ENCODE measurements at regions not wholly inside any gene's neighbourhood (a gene's known extent, or its start where the extent isn't known, plus 50 kb on each side); places are given as distances from the start of the nearest gene placed in this dataset.
A peak's percentile ranks its signal among the peaks of the same experiment; 100 is the strongest.

DNA sequence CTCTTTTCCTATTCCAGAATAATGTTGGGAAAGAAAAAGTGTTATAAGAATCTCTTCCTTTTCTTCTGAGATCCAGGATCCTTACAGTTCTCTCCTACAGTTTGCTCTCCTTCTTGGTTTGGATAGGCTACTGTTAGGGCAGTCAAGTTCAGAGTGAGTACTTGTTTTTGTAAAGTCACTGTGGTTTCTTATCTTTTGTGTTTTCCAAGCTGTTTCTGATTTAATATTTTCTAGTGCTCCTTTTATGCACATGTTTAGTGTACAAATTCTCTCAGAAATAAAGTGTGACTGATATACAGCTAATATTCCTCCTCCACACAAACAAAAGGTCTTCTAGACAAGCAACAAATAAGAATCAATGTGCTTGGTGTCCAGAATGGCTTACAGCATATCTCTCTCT lies 107.7 kb downstream of the BACH1 start:
- Histone ChIP-seq H3K27me3 (ENCODE audit: control insufficient read depth in 2 of 2, insufficient read depth in 2 of 2, low read length in 2 of 2) (no peaks in the 10 kb centered on the region), H3K9me1 (ENCODE audit: control insufficient read depth, insufficient read depth, low read length) (no peaks in the 10 kb centered on the region), H3K9ac (ENCODE audit: insufficient read depth in 1 of 2, low read depth in 2 of 2, low read length in 2 of 2) (no peak overlapping the region), H3K79me2 (ENCODE audit: control insufficient read depth, insufficient read depth, low read length) (no peaks in the 10 kb centered on the region), H3K36me3 (ENCODE audit: control insufficient read depth, insufficient read depth, low read length) (no peaks in the 10 kb centered on the region), H2AFZ (ENCODE audit: low read depth, low read length) (no peak overlapping the region), H3K4me2 (ENCODE audit: insufficient read depth, low read length) (no peak overlapping the region), H4K20me1 (replicated peaks; ENCODE audit: control insufficient read depth, insufficient read depth, low read length) (no peaks in the 10 kb centered on the region), H3K4me1 (replicated peaks in 1 of 2; ENCODE audit: control insufficient read depth in 2 of 2, insufficient read depth in 2 of 2, low read length in 2 of 2) (peaks cover 3 to 5% of the 10 kb centered on the region in 2 experiments; a peak in 4 of 5 replicates), H3K9me3 (replicated peaks; ENCODE audit: control insufficient read depth, insufficient read depth, low read depth, low read length) (no peaks in the 10 kb centered on the region), H3K4me3 (no peak overlapping the region), H3K27ac (ENCODE audit: extremely low read depth, low read depth, low read length) (no peak overlapping the region)
- 0 out of 3 replicates have a peak, but pooled peaks have one; percentile 45 for ATAC-seq
- BruUV-seq (replicated peaks) = no TSS peak
- FAIRE-seq = peak; percentile 56
- in situ Hi-C loops (cut with MboI) = no loop called here
- POLR2A ChIA-PET = no interaction called here
- intact Hi-C loops (cut with micrococcal nuclease) = no loop called here
- CTCF ChIA-PET (ENCODE audit: low intra/inter-chr PET ratio) = no interaction called here
- DNase-seq (ENCODE audit: extremely low read depth in 1 of 4, low spot score in 3 of 4) = peak in 1 of 4 experiments; percentile 4
- TF ChIP-seq IRF2 (CRISPR knock-in tag; IDR thresholded peaks at IDR 0.05) (no peak), ZNF75A (CRISPR knock-in tag; IDR thresholded peaks at IDR 0.05) (no peak), PCBP1 (IDR thresholded peaks at IDR 0.05; ENCODE audit: low read depth, low read length, poor library complexity, severe bottlenecking) (no peak), ETS2 (tag; IDR thresholded peaks at IDR 0.05; ENCODE audit: borderline replicate concordance, poor library complexity, severe bottlenecking) (no peak), ETV6 (IDR thresholded peaks at IDR 0.05; ENCODE audit: borderline replicate concordance in 1 of 2, low read depth in 2 of 2, low read length in 1 of 2) (no peak), ETV6 (CRISPR knock-in tag; IDR thresholded peaks at IDR 0.05; ENCODE audit: borderline replicate concordance) (no peak), ZNF561 (CRISPR knock-in tag; conservative IDR thresholded peaks at IDR 0.05) (no peak), SIRT6 (IDR thresholded peaks at IDR 0.05; ENCODE audit: low read depth, low read length) (no peak), BHLHE40 (IDR thresholded peaks at IDR 0.05; ENCODE audit: low read length) (no peak), TGIF2 (CRISPR knock-in tag; IDR thresholded peaks at IDR 0.05) (no peak), DPF2 (IDR thresholded peaks at IDR 0.05) (peak; percentile 48; the same call in 1 of the 2 replicates), GTF2A2 (tag; IDR thresholded peaks at IDR 0.05) (no peak), TEAD1 (CRISPR knock-in tag; IDR thresholded peaks at IDR 0.05) (0 out of 4 replicates have a peak, but pooled peaks of 1 of the 2 experiments have one; percentile 11), KLF16 (IDR thresholded peaks at IDR 0.05) (no peak), SMARCE1 (IDR thresholded peaks at IDR 0.05) (peak; percentile 60; the same call in 1 of the 2 replicates), RBM22 (IDR thresholded peaks at IDR 0.05; ENCODE audit: low read depth, low read length, poor library complexity, severe bottlenecking) (no peak), ETV5 (CRISPR knock-in tag; IDR thresholded peaks at IDR 0.05; ENCODE audit: low read depth) (no peak)
- TF ChIP-seq, protein P1, sequence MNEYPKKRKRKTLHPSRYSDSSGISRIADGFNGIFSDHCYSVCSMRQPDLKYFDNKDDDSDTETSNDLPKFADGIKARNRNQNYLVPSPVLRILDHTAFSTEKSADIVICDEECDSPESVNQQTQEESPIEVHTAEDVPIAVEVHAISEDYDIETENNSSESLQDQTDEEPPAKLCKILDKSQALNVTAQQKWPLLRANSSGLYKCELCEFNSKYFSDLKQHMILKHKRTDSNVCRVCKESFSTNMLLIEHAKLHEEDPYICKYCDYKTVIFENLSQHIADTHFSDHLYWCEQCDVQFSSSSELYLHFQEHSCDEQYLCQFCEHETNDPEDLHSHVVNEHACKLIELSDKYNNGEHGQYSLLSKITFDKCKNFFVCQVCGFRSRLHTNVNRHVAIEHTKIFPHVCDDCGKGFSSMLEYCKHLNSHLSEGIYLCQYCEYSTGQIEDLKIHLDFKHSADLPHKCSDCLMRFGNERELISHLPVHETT (CRISPR knock-in tag; conservative IDR thresholded peaks at IDR 0.05 in 1 of 2, IDR thresholded peaks at IDR 0.05 in 1 of 2) = no peak
- TF ChIP-seq, protein P2, sequence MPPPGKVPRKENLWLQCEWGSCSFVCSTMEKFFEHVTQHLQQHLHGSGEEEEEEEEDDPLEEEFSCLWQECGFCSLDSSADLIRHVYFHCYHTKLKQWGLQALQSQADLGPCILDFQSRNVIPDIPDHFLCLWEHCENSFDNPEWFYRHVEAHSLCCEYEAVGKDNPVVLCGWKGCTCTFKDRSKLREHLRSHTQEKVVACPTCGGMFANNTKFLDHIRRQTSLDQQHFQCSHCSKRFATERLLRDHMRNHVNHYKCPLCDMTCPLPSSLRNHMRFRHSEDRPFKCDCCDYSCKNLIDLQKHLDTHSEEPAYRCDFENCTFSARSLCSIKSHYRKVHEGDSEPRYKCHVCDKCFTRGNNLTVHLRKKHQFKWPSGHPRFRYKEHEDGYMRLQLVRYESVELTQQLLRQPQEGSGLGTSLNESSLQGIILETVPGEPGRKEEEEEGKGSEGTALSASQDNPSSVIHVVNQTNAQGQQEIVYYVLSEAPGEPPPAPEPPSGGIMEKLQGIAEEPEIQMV (tag; conservative IDR thresholded peaks at IDR 0.05; ENCODE audit: low read depth) = no peak
- TF ChIP-seq, protein P3, sequence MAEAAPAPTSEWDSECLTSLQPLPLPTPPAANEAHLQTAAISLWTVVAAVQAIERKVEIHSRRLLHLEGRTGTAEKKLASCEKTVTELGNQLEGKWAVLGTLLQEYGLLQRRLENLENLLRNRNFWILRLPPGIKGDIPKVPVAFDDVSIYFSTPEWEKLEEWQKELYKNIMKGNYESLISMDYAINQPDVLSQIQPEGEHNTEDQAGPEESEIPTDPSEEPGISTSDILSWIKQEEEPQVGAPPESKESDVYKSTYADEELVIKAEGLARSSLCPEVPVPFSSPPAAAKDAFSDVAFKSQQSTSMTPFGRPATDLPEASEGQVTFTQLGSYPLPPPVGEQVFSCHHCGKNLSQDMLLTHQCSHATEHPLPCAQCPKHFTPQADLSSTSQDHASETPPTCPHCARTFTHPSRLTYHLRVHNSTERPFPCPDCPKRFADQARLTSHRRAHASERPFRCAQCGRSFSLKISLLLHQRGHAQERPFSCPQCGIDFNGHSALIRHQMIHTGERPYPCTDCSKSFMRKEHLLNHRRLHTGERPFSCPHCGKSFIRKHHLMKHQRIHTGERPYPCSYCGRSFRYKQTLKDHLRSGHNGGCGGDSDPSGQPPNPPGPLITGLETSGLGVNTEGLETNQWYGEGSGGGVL (CRISPR knock-in tag; IDR thresholded peaks at IDR 0.05) = no peak
